ENCODE measurements at regions not wholly inside any gene's neighbourhood (a gene's known extent, or its start where the extent isn't known, plus 50 kb on each side); places are given as distances from the start of the nearest gene placed in this dataset.

DNA sequence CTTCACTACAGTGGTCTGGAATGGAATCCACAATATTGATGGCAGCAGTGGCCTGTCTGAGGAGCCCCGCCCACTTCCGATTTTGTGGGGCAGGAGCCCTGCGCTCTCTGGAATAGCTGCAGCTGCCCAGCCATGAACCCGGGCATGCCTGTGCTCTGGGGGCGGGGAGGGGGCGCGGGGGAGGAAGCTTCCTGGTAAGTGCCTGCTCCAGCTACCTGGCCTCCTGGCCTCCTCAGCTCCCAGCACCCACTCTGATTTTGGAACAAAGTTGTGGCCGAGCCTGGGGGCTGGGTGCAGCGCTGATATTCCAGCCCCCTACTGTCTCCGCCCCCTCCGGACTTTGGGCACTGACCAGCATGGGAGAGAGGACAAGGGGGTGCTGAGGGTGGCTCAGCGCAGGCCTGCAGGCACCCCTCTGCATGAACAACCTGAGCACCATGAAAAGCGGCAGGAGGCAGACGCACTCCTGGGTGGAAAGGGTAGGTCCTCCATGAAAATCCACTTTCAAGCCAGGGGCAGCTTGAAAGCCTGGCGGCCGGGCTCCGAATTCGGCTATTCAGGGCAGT lies 972.7 kb upstream of the AGA start:
- ATAC-seq (no peak), DNase-seq (no peak)
- intact Hi-C loops (cut with DNase I), result no loop called here

- ATAC-seq (no peak), DNase-seq (no peak)
- intact Hi-C loops (cut with DNase I), result no loop called here
These were observed 973.7 kb upstream of the AGA start for GRCh38 chr4:178415925-178416324.

DNA sequence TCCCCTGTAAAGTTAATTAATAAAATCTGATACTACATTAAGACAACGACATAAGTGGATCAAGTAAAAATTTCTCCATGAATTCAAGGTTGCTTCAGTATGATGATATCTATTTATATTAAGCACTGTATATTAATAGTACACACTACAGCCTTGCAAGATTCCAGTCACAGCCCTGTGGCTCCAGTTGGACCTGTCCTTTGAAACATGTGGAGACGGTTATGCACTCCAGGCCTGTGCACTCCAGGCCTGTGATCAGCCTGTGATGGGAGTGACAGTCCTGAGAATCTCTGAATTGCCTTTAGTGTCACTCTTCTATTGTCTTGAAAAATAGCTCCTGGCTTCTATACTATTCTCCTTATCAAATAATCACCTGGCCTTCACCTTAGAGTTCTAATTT lies 981.1 kb upstream of the AGA start:
- intact Hi-C loops (cut with DNase I), result no loop called here
- DNase-seq (no peak), ATAC-seq (no peak)

- ATAC-seq, result no peak
- intact Hi-C loops (cut with DNase I), result no loop called here
- no peak for DNase-seq
These were observed 984.6 kb upstream of the AGA start for GRCh38 chr4:178426871-178427270.

- ATAC-seq, result no peak
- no peak for DNase-seq
- intact Hi-C loops (cut with DNase I), result no loop called here
These were observed 985.4 kb upstream of the AGA start for GRCh38 chr4:178427663-178428062.

DNA sequence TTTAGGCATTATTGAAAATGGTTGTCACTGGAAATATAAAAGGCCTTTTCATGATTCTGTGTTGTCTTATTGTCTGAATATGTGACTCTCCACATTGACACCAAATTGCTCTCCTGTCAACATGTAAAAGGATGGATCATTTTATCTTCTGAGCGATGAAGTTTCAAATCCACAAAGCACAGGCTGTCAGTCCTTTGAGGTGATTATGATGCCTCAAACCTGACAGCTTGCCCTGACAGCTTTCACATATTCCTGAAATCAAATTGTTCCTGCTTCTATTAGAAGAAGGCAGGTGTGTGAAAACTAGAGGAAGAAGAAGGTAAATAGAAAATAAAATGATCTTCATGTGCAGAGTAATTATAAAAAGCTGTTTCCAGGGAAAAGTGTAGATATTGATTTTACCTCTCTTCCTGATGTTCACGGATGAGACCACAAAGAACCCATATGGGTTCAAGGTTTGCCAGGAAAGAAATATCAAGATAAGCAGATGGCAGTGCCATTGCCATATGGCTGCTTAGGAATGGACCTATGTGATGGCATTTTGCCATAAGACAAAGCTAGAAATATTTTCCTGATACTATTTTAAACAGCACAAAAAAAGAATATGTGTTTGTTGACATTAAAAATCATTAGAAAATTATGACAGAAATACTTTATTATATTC lies 1006.3 kb upstream of the AGA start:
- intact Hi-C loops (cut with DNase I), result no loop called here
- ATAC-seq (no peak), DNase-seq (no peak)

GRCh38 chr4:178450614-178451013 lies 1008.4 kb upstream of the AGA start:
- ATAC-seq (no peak), DNase-seq (no peak)
- intact Hi-C loops (cut with DNase I), result no loop called here

GRCh38 chr4:178453057-178453456 lies 1010.8 kb upstream of the AGA start:
- DNase-seq, result no peak
- intact Hi-C loops (cut with DNase I), result no loop called here
- no peak for ATAC-seq

GRCh38 chr4:178457286-178457685 lies 1015.0 kb upstream of the AGA start:
- DNase-seq (no peak), ATAC-seq (no peak)
- intact Hi-C loops (cut with DNase I), result no loop called here

GRCh38 chr4:178462710-178463109 lies 1020.5 kb upstream of the AGA start:
- intact Hi-C loops (cut with DNase I), result no loop called here
- no peak for DNase-seq
- ATAC-seq, result no peak

DNA sequence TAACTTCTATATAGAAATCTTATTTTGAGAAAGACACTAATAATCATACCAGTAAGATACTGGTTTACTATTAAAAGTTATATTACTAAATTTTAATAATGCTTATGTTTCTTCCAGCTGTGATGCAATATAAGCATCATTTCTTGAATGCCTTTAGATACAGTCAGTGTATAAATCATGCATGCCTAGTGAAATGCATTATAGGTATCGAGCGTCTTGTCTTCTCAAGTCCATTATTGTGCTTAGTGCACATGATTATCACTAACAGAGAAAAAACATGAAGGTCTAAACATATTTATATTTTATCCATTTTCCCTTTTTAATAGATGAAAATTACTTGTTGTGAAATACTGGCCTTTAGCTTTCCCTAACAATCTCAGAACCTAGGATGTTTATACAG lies 1021.5 kb upstream of the AGA start:
- intact Hi-C loops (cut with DNase I), result no loop called here
- DNase-seq (no peak), ATAC-seq (no peak)

DNA sequence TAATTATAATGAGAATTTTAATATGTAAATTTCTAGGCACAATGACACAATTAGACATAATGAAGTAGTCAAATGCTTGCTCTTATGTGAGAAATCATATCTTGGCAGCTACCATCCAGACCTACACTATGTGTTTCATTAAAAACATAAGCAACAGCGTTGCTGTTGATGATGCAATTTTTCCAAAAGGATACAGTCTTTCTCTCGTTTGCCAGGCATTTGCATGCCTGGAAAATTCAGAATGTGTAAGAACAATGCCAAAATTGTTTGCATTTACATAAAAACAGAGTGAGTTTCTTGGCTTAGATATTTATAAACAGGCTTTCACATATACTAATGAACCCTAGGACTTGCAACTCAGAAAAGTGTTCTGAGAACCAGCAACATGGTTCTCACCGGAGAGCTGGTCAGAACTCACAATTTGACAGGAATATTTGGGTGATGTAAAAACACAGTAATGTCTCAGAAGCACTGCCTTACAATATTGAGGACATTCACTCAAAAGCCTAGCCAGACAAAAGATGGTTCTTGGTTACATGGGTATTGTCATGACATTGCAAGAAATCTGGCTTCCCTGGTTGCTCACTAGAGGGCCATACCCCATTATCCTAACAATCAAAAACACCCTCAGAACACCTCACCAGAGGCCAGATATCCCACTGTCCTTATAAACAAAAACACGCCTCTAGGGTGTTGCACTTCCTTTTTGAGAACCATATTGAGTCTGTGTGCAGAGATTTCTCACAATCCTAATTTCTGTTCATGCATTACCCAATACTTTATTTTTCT lies 1029.0 kb upstream of the AGA start:
- ATAC-seq (no peak), DNase-seq (no peak)
- intact Hi-C loops (cut with DNase I), result no loop called here

GRCh38 chr4:178471994-178472393 lies 1029.8 kb upstream of the AGA start:
- ATAC-seq (no peak), DNase-seq (no peak)
- intact Hi-C loops (cut with DNase I), result no loop called here

- DNase-seq, result no peak
- intact Hi-C loops (cut with DNase I), result no loop called here
- ATAC-seq, result no peak
These were observed 1037.9 kb upstream of the AGA start for GRCh38 chr4:178480105-178480504.

- ATAC-seq (no peak), DNase-seq (no peak)
- intact Hi-C loops (cut with DNase I), result no loop called here
These were observed 1038.6 kb upstream of the AGA start for GRCh38 chr4:178480881-178481280.

DNA sequence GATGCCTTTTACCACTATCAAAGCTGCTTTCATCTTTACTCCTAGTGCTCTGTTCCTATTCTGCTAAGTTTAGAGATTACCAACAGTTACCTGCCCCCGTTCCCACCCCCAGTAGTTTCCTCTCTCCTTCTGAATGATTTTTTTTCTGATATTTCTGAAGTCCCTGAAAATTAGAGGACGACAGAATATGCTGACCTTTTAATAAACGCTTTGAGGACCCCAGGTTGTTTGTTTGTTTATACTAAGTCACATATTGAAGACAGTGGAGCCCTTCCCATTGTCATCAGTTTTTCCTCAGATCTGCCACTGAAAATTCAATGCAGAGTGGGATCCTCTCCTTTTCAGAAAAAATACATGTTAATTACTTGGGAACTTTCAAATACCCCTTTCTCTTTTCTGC lies 1039.3 kb upstream of the AGA start:
- no peak for ATAC-seq
- DNase-seq, result no peak
- intact Hi-C loops (cut with DNase I), result no loop called here

DNA sequence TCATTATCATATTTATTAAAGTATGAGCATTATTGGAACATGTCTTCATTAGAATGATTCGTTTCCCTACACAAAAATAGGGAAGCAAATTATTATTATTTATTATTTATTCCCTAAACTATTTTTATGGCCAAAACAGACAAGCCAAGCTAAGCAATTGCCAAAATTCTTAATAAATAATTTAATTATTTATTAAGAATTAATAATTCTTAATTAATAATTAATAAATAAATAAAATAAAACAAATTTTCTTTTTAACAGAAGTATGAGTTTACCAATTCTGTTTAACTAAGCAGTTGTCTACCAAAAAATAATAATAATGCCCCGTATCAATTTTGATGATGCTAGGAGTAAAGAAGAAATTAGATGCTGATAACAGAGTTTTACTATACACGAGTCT lies 1080.8 kb upstream of the AGA start:
- ATAC-seq (no peak), DNase-seq (no peak)
- intact Hi-C loops (cut with DNase I), result no loop called here

DNA sequence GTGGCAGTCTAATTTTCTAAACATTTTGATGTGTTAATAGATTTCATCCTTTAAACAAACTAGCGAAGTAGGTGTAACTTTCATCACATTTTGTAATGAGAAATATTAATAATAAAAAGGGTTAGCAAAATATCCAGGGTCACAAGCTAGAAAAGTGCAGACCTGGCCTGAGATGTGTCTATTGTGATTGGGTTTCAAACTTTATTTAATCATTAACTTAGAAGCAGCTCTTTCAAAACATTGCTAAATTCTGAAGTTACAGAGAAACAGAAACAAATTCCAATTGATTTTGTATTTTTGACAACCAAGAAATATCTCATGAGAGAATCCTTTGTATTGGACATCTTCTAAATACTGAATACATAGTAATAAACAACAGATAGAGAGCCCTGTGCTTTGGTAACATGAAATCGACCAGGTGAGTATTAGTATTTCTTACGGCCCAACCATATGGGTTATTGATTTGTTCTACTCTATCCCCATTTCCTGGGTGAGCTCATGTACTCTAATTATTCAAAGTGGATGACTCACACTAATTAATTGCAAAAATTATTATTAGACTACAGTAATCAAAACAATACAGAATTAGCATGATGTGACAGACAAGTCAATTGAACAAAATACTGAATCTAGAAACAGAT lies 1093.8 kb upstream of the AGA start:
- intact Hi-C loops (cut with DNase I), result no loop called here
- ATAC-seq (no peak), DNase-seq (no peak)

- no peak for DNase-seq
- ATAC-seq, result no peak
- intact Hi-C loops (cut with DNase I), result no loop called here
These were observed 1111.0 kb upstream of the AGA start for GRCh38 chr4:178553201-178553600.

- DNase-seq (no peak), ATAC-seq (no peak)
- intact Hi-C loops (cut with DNase I), result no loop called here
These were observed 1112.1 kb upstream of the AGA start for GRCh38 chr4:178554352-178554751.
